DND-41 (cell line): ENCODE measurements at regions not wholly inside any gene's neighbourhood (a gene's known extent, or its start where the extent isn't known, plus 50 kb on each side); places are given as distances from the start of the nearest gene placed in this dataset.

Source experiments
- ATAC-seq: fragments of 200-7000 bp; cut with Tn5 transposase; 3 replicates; pipeline ENCODE4 v1.9.1; 2021; ENCODE audit warnings: low read depth; ENCODE audit not compliant: insufficient read depth
- DNase-seq: peaks from one replicate; pipeline ENCODE4 v3.0.0-alpha.2; 2020
- H2AFZ ChIP-seq: 2 replicates; pipeline ENCODE4 v1.6.0; 2012; ENCODE audit warnings: low read depth, low read length
- H3K27ac ChIP-seq: 2 replicates; pipeline ENCODE4 v1.5.1; 2012; ENCODE audit warnings: low read length, inconsistent platforms
- H3K27me3 ChIP-seq: fragments of 200-600 bp; sonication (generic); 2 replicates; pipeline ENCODE4 v1.6.0; 2012; ENCODE audit warnings: low read length, mild to moderate bottlenecking, inconsistent platforms; ENCODE audit not compliant: insufficient read depth, poor library complexity
- H3K36me3 ChIP-seq: 2 replicates; pipeline ENCODE4 v1.5.1; 2012; ENCODE audit warnings: low read length, inconsistent platforms; ENCODE audit not compliant: insufficient read depth
- H3K4me1 ChIP-seq: 2 replicates; pipeline ENCODE4 v1.5.1; 2012; ENCODE audit warnings: mild to moderate bottlenecking, low read length; ENCODE audit not compliant: insufficient read depth
- H3K4me2 ChIP-seq: 2 replicates; pipeline ENCODE4 v1.6.0; 2012; ENCODE audit warnings: mild to moderate bottlenecking, moderate library complexity, low read length, inconsistent platforms; ENCODE audit not compliant: insufficient read depth
- H3K4me3 ChIP-seq, 2 experiments: fragments of 200-600 bp in 1 of 2; shearing (Covaris generic) in 1 of 2; 2 replicates each; pipeline ENCODE4 v1.5.1; 2012 to 2016; ENCODE audit warnings: inconsistent platforms in 2 of 2, low read length in 2 of 2, mild to moderate bottlenecking in 2 of 2, low read depth in 1 of 2, moderate library complexity in 1 of 2
- H3K79me2 ChIP-seq: 2 replicates; pipeline ENCODE4 v1.6.0; 2012; ENCODE audit warnings: low read length, inconsistent platforms; ENCODE audit not compliant: insufficient read depth
- H3K9ac ChIP-seq: 2 replicates; pipeline ENCODE4 v1.6.0; 2012; ENCODE audit warnings: low read depth, mild to moderate bottlenecking, inconsistent platforms, low read length, moderate library complexity
- H3K9me3 ChIP-seq: 2 replicates; pipeline ENCODE4 v1.5.1; 2012; ENCODE audit warnings: low read length, moderate library complexity, mild to moderate bottlenecking, inconsistent platforms; ENCODE audit not compliant: insufficient read depth, severe bottlenecking
- H4K20me1 ChIP-seq: 2 replicates; pipeline ENCODE4 v1.6.0; 2012; ENCODE audit warnings: low read length; ENCODE audit not compliant: insufficient read depth
- CTCF ChIP-seq: IDR thresholded peaks from 2 replicates; pipeline ENCODE4 v1.5.1; 2012; ENCODE audit warnings: borderline replicate concordance, low read length, moderate library complexity, mild to moderate bottlenecking; ENCODE audit not compliant: poor library complexity, severe bottlenecking; ENCODE audit errors: extremely low read depth
- EZH2 ChIP-seq: IDR thresholded peaks from 3 replicates; pipeline ENCODE4 v1.6.1; 2012; ENCODE audit warnings: borderline replicate concordance, low read depth, mild to moderate bottlenecking, moderate library complexity, low read length, inconsistent platforms; ENCODE audit not compliant: severe bottlenecking

DNA sequence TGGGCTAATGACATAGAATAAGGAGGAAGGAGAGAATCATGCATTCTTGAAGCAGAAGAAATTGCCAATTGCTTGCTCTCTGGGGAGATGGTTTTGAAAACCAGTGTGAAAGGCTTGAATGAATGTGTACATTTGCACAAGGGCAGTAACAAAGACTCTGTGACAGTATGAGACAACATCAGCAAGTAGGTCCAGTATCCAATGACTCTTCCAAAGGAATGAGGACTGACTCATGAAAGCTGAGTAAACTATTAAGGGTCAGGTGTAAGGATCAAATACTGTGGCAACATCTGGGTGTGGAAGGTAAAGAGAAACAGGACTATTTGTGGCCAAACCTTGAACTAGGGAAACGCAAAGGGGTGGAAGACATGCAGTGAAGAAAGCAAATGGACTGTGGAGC lies 886.0 kb upstream of the CHAC2 start:
- no peak overlapping the region for H3K4me2 ChIP-seq
- no peak for DNase-seq
- no peak for TF ChIP-seq CTCF
- no peak for TF ChIP-seq EZH2

GRCh38 chr2:52880872-52881271 lies 886.7 kb upstream of the CHAC2 start:
- Histone ChIP-seq H3K27ac (no peak overlapping the region), H3K4me2 (no peak overlapping the region), H2AFZ (no peak overlapping the region), H3K27me3 (no peaks in the 10 kb centered on the region), H3K4me3 (no peak overlapping the region), H4K20me1 (no peaks in the 10 kb centered on the region), H3K79me2 (no peaks in the 10 kb centered on the region), H3K36me3 (no peaks in the 10 kb centered on the region), H3K9me3 (no peaks in the 10 kb centered on the region), H3K4me1 (no peaks in the 10 kb centered on the region), H3K9ac (no peak overlapping the region)
- TF ChIP-seq EZH2: no peak
- TF ChIP-seq CTCF: no peak
- DNase-seq (no peak), ATAC-seq (no peak)

More for the DNA sequence above, 886.0 kb upstream of the CHAC2 start:
- H3K4me1 ChIP-seq: no peaks in the 10 kb centered on the region
- H3K79me2 ChIP-seq: no peaks in the 10 kb centered on the region
- H3K4me3 ChIP-seq: no peak overlapping the region
- no peak overlapping the region for H3K9ac ChIP-seq
- no peaks in the 10 kb centered on the region for H4K20me1 ChIP-seq
- ATAC-seq: no peak
- no peak overlapping the region for H3K27ac ChIP-seq
- no peaks in the 10 kb centered on the region for H3K36me3 ChIP-seq
- H2AFZ ChIP-seq: no peak overlapping the region
- no peaks in the 10 kb centered on the region for H3K9me3 ChIP-seq
- H3K27me3 ChIP-seq: no peaks in the 10 kb centered on the region

- no peak for ATAC-seq
- Histone ChIP-seq H3K27ac (no peak overlapping the region), H4K20me1 (no peaks in the 10 kb centered on the region), H3K4me3 (no peak overlapping the region), H3K79me2 (no peaks in the 10 kb centered on the region), H3K4me1 (no peaks in the 10 kb centered on the region), H3K4me2 (no peak overlapping the region), H3K9me3 (no peaks in the 10 kb centered on the region), H3K9ac (no peak overlapping the region), H3K27me3 (no peaks in the 10 kb centered on the region), H2AFZ (no peak overlapping the region), H3K36me3 (no peaks in the 10 kb centered on the region)
- no peak for TF ChIP-seq CTCF
- TF ChIP-seq EZH2: no peak
- no peak for DNase-seq
Measured at GRCh38 chr2:52879561-52879960, 888.0 kb upstream of the CHAC2 start.

DNA sequence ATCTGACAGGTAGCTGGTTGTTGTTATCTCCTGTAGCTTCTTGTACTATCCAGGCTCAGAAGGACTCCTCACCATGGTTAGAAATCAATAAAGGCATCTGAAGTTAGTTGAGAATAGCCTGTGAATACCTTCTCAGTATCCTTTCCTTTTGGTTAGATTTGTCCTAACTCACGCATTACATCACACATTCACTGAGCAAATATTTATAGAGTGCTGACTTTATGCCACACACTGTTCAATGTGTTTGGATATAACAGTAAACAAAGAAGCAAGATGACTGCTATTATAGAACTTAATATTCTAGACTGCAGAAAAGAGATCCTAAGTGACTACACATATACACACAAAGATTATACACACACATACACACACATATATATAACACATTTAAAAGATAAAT lies 889.9 kb upstream of the CHAC2 start:
- DNase-seq (no peak), ATAC-seq (no peak)
- Histone ChIP-seq H3K9ac (no peak overlapping the region), H3K79me2 (no peaks in the 10 kb centered on the region), H3K27me3 (no peaks in the 10 kb centered on the region), H2AFZ (no peak overlapping the region), H3K36me3 (no peaks in the 10 kb centered on the region), H3K4me2 (no peak overlapping the region), H3K9me3 (no peaks in the 10 kb centered on the region), H4K20me1 (no peaks in the 10 kb centered on the region), H3K4me3 (no peak overlapping the region), H3K27ac (no peak overlapping the region), H3K4me1 (no peaks in the 10 kb centered on the region)
- no peak for TF ChIP-seq CTCF
- no peak for TF ChIP-seq EZH2
